ENCODE measurements at regions not wholly inside any gene's neighbourhood (a gene's known extent, or its start where the extent isn't known, plus 50 kb on each side); places are given as distances from the start of the nearest gene placed in this dataset.
"Not testable (repeated sequence)": the region's sequence is repeated elsewhere in the genome, so short reads cannot be mapped to it uniquely, and the experiment has no call there.

DNA sequence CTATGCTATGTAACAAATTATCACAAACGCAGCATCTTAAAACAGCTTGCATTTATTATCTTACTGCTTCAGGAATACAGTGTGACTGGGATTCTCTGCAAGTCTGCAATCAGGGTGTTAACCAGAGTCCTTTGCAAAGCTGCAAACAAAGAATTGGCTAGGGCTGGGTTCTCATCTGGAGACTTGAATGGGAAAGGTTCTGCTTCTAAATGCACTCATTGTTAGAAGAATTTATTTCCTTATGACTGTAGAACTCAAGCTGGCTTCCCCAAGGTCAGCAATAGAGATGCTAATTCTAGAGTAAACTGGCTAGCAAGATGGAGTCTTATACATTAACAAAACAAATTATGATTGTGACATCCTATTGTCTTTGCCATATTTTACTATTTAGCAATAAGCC is 673.7 kb downstream of the DIPK2A start:
- no peak for ATAC-seq

GRCh38 chr3:144650380-144650779 is 678.8 kb downstream of the DIPK2A start:
- no peak for ATAC-seq

GRCh38 chr3:144652573-144652972 is 681.0 kb downstream of the DIPK2A start:
- no peak for ATAC-seq

DNA sequence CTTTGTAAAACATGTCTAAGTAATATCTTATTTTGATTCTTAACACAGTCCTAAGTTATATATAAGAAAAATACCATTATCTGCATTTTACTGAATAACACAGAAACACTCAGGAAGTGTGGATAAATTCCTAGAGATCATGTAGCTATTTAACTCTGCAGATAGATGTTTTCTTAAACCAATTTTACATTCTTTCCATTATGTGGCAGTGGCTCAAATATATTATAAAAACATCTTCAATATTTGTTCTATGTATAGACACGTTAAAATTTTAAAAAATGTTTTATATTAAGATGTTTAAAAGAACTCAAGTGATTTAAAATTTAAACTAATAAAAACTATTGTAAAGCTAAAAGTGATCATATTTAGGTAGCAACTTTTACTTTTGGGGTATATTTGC is 683.8 kb downstream of the DIPK2A start:
- no peak for ATAC-seq

DNA sequence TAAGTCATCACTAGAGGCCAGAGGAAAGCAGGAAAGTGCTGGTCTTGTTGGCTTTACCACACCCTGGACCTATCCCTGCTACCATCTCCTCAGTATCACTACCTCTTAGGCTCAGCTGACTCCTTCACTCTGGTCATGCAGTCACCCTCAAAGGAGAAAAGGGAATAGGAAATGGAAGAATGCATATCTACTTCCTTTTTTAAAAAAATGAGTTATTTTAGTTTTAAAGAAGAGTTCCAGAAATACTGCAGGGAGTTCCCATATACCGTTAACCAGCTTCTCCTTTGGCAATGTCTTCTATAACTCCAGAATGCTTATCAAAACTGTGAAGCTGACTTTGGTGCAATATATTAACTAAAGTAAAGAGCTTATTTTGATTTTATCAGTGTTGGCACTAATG is 688.6 kb downstream of the DIPK2A start:
- ATAC-seq, result no peak

GRCh38 chr3:144662729-144663128 is 691.1 kb downstream of the DIPK2A start:
- ATAC-seq, result peak; percentile 88

GRCh38 chr3:144663456-144664436 is 692.1 kb downstream of the DIPK2A start:
- no peak for ATAC-seq

DNA sequence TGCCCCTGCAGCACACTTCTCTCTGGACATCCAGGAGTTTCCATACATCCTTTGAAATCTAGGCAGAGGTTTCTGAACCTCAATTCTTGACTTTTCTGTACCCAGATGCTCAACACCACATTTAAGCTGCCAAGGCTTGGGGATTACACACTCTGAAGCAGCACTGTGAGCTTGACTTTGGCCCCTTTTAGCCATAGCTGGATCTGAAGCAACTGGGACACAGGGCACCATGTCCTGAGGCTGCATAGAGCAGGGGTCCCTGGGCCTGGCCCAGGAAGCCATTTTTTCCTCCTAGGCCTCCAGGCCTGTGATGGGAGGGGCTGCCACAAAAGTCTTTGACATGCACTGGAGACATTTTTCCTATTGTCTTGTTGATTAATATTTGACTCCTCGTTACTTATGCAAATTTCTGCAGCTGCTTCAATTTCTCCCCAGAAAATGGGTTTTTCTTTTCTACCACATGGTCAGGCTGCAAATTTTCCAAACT is 694.0 kb downstream of the DIPK2A start:
- ATAC-seq, result no peak

DNA sequence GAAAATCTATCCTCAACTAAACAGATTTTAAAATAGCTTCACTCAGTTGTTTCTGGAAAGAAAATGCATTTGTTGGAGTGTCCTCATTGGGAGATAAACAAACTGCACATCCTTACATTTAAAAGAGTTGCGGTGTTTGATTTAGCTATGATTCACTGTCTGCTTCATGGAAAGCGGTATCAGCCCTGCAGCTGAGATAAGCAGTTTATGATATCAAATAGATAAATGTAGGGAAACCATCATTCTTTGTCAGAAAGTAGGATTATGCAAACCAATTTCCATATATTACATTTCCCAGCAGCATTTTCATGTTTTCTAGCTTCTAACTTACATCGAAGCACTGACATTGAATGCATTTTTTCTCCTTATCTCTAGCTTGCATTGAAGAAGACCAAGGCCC is 698.9 kb downstream of the DIPK2A start:
- no peak for ATAC-seq

DNA sequence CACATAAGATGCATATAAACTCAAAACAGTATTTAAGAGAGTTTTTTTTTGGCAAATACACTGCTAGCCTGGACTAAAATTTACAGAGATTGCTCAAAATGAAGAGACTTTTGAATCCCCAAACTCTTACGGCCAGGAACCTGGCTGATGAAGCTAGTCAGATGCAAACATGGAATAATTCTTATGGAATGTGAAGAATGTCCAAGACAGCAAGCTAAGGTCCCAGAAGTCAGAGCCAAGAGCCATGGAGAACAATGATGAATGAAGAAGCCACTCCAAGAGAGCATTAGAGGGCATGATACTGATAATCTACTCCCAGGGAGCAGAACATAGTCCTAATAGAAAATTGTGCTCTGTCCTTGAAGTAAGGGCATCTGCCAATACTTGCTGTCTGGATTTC is 705.5 kb downstream of the DIPK2A start:
- ATAC-seq, result no peak

DNA sequence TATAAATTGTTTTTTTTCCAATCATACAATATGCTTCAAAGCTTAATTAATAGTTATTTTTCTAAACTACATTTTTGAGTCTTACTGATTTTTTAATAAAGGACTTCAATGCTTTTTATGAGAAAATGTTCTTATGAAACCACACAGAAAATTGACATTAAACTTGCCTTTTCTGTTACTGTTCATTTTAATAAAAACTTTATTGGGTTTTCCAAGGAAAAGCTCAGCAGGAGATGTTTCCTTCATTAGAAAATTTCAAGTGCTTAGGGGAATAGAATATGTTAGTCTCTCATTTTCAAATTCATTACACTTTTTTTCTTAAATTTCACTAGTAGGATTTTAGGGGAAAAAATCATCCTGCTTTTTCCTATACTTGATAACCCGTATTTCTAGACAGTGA is 711.4 kb downstream of the DIPK2A start:
- ATAC-seq, result no peak

GRCh38 chr3:144687862-144688261 is 716.2 kb downstream of the DIPK2A start:
- ATAC-seq, result no peak

GRCh38 chr3:144692488-144692887 is 720.9 kb downstream of the DIPK2A start:
- no peak for ATAC-seq

DNA sequence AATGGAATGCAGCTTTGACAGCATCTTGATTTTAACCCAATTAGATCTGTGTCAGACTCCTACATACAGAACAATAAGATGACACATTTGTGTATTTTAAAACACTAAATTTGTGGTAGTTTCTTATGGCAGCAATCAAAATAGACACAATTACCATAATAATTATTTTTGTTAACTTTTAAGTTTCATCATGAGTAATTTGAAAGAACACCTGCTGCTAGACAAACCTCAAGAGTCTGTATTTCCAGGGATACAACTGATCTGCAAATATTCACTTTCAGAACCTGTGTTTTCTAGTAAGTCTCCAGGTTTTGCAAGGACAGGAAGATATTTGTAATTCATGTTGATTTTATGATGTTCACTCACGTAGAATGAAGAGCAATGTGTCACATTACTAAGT is 736.8 kb downstream of the DIPK2A start:
- ATAC-seq, result no peak

DNA sequence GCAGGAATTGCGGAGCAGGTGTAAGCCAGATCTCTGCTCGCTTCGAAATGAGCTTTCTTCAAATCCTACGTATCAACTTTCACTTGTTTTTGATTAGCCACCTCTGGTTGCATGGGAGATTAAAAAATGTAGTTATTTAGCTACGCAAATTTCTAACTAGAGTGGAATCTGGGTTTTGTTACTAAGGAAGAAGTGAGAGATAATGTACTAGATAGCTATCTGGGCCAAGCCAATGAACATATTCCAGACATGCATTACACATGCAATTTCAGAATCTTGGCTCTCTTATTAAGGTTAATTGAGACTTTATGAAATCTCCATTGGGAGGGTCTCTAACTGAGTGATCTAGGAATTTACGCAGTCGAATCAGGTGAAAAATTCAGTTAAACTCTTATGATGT is 765.7 kb downstream of the DIPK2A start:
- ATAC-seq, result no peak

GRCh38 chr3:144743225-144743668 is 771.6 kb downstream of the DIPK2A start:
- ATAC-seq, result no peak

- no peak for ATAC-seq
Observed at GRCh38 chr3:144744473-144744872, 772.9 kb downstream of the DIPK2A start.

- ATAC-seq, result no peak
Observed at GRCh38 chr3:144746631-144747030, 775.0 kb downstream of the DIPK2A start.

DNA sequence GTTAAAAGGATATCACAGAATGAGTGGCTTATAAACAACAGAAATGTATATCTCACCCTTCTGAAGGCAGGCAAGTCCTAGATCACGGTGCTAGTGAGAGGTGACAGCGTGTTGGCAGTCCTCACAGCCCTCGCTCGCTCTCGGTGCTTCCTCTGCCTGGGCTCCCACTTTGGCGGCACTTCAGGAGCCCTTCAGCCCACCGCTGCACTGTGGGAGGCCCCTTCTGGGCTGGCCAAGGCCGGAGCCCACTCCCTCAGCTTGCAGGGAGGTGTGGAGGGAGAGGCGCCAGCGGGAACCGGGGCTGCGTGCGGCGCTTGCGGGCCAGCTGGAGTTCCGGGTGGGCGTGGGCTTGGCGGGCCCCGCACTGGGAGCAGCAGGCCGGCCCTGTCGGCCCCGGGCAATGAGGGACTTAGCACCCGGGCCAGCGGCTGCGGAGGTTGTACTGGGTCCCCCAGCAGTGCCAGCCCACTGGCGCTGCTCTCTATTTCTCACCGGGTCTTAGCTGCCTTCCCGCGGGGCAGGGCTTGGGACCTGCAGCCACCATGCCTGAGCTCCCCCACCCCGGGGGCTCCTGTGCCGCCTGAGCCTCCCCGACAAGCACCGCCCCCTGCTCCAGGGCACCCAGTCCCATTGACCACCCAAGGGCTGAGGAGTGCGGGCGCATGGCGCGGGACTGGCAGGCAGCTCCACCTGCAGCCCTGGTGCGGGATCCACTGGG is 778.1 kb downstream of the DIPK2A start:
- not testable (repeated sequence) for ATAC-seq

- ATAC-seq, result no peak
Observed at GRCh38 chr3:144754076-144754783, 782.6 kb downstream of the DIPK2A start.

GRCh38 chr3:144756704-144757440 is 785.2 kb downstream of the DIPK2A start:
- no peak for ATAC-seq

DNA sequence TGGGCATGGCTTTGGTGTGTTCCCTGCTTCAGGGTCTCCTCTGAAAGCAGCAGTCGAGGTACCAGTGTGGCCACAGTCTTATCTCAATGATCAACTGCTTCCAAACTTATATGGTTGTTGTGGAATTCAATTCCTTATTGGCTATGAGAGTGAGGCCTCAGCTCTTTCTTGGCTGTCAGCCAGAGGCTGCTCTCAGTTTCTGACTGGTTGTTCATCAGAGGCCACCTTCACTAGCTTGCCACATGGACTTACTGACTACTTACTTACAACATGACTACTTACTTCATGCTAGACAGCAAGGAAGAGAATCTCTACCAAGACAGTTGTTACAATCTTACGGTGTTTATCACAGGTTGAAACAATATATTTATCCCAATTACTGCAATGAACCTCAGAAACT is 789.2 kb downstream of the DIPK2A start:
- ATAC-seq, result no peak
